Stimulated activated naive CD4-positive, alpha-beta T cell (primary cell): ENCODE measurements at regions not wholly inside any gene's neighbourhood (a gene's known extent, or its start where the extent isn't known, plus 50 kb on each side); places are given as distances from the start of the nearest gene placed in this dataset.
"Not testable (repeated sequence)": the region's sequence is repeated elsewhere in the genome, so short reads cannot be mapped to it uniquely, and the experiment has no call there.

Experiments used
- DNase-seq, 6 experiments: peaks; one replicate each; lab custom pipeline; 2025; lab: John Stamatoyannopoulos, UW

- DNase-seq, result not testable (repeated sequence)
Observed at GRCh38 chr14:105621479-105622328, 95.3 kb downstream of the TMEM121 start.

- no peak for DNase-seq
Observed at GRCh38 chr14:105622329-105622955, 96.1 kb downstream of the TMEM121 start.

- not testable (repeated sequence) for DNase-seq
Observed at GRCh38 chr14:105623178-105623577, 96.8 kb downstream of the TMEM121 start.

- not testable (repeated sequence) for DNase-seq
Observed at GRCh38 chr14:105624346-105624745, 98.0 kb downstream of the TMEM121 start.

GRCh38 chr14:105624749-105625434 is 98.5 kb downstream of the TMEM121 start:
- DNase-seq, result not testable (repeated sequence)

- DNase-seq, result not testable (repeated sequence)
Observed at GRCh38 chr14:105625448-105625847, 99.1 kb downstream of the TMEM121 start.

- DNase-seq, result not testable (repeated sequence)
Observed at GRCh38 chr14:105626111-105626510, 99.7 kb downstream of the TMEM121 start.

GRCh38 chr14:105626651-105627050 is 100.3 kb downstream of the TMEM121 start:
- not testable (repeated sequence) for DNase-seq

- DNase-seq, result not testable (repeated sequence)
Observed at GRCh38 chr14:105627287-105627686, 100.9 kb downstream of the TMEM121 start.

- DNase-seq, result no peak
Observed at GRCh38 chr14:105627701-105628100, 101.3 kb downstream of the TMEM121 start.

- DNase-seq, result not testable (repeated sequence)
Observed at GRCh38 chr14:105628126-105628525, 101.7 kb downstream of the TMEM121 start.

- not testable (repeated sequence) for DNase-seq
Observed at GRCh38 chr14:105628531-105629067, 102.2 kb downstream of the TMEM121 start.

- DNase-seq, result not testable (repeated sequence)
Observed at GRCh38 chr14:105629091-105629885, 102.9 kb downstream of the TMEM121 start.

GRCh38 chr14:105629886-105630215 is 103.5 kb downstream of the TMEM121 start:
- no peak for DNase-seq

- not testable (repeated sequence) for DNase-seq
Observed at GRCh38 chr14:105630293-105630934, 104.0 kb downstream of the TMEM121 start.

GRCh38 chr14:105630935-105631779 is 104.8 kb downstream of the TMEM121 start:
- DNase-seq, result not testable (repeated sequence)

GRCh38 chr14:105632010-105632409 is 105.6 kb downstream of the TMEM121 start:
- DNase-seq, result no peak

GRCh38 chr14:105633596-105633995 is 107.2 kb downstream of the TMEM121 start:
- DNase-seq, result not testable (repeated sequence)

- DNase-seq, result no peak
Observed at GRCh38 chr14:105635560-105635959, 109.2 kb downstream of the TMEM121 start.

- not testable (repeated sequence) for DNase-seq
Observed at GRCh38 chr14:105636021-105636420, 109.6 kb downstream of the TMEM121 start.
